Smooth muscle cell (in vitro differentiated cells): ENCODE measurements at regions not wholly inside any gene's neighbourhood (a gene's known extent, or its start where the extent isn't known, plus 50 kb on each side); places are given as distances from the start of the nearest gene placed in this dataset.

Source experiments
- DNase-seq: peaks from one replicate; lab custom pipeline; 2025; ENCODE audit not compliant: unreplicated experiment; lab: John Stamatoyannopoulos, UW
- H2AFZ ChIP-seq: fragments of 200-600 bp; sonication (generic); 2 replicates; pipeline ENCODE4 v1.6.0; 2016; ENCODE audit warnings: antibody characterized with exemption, low read depth, mild to moderate bottlenecking
- H3F3A ChIP-seq: fragments of 200-600 bp; sonication (generic); 2 replicates; pipeline ENCODE4 v1.6.0; 2017; ENCODE audit warnings: antibody characterized with exemption, low read depth
- H3K27ac ChIP-seq: fragments of 200-600 bp; sonication (generic); 2 replicates; pipeline ENCODE4 v1.5.1; 2016; ENCODE audit warnings: low read depth, mild to moderate bottlenecking
- H3K27me3 ChIP-seq: fragments of 200-600 bp; sonication (generic); 2 replicates; pipeline ENCODE4 v1.6.1; 2016; ENCODE audit warnings: low read depth, mild to moderate bottlenecking
- H3K36me3 ChIP-seq: fragments of 200-600 bp; sonication (generic); 2 replicates; pipeline ENCODE4 v1.5.1; 2016; ENCODE audit warnings: low read depth
- H3K4me1 ChIP-seq: fragments of 200-600 bp; sonication (generic); 2 replicates; pipeline ENCODE4 v1.5.1; 2016; ENCODE audit warnings: low read depth
- H3K4me2 ChIP-seq: fragments of 200-600 bp; sonication (generic); 2 replicates; pipeline ENCODE4 v1.6.0; 2016; ENCODE audit warnings: mild to moderate bottlenecking
- H3K4me3 ChIP-seq: fragments of 200-600 bp; sonication (generic); 2 replicates; pipeline ENCODE4 v1.5.1; 2016; ENCODE audit warnings: mild to moderate bottlenecking
- H3K79me2 ChIP-seq: fragments of 200-600 bp; sonication (generic); 2 replicates; pipeline ENCODE4 v1.6.0; 2016; ENCODE audit warnings: low read depth, mild to moderate bottlenecking
- H3K9ac ChIP-seq: fragments of 200-600 bp; sonication (generic); 2 replicates; pipeline ENCODE4 v1.6.0; 2016; ENCODE audit warnings: low read depth
- H3K9me3 ChIP-seq: fragments of 200-600 bp; sonication (generic); replicated peaks from 2 replicates; pipeline ENCODE4 v1.5.1; 2016; ENCODE audit warnings: low read depth
- H4K20me1 ChIP-seq: fragments of 200-600 bp; sonication (generic); 2 replicates; pipeline ENCODE4 v1.6.0; 2016; ENCODE audit warnings: low read depth
- CTCF ChIP-seq: fragments of 200-600 bp; sonication (generic); IDR thresholded peaks from 2 replicates; pipeline ENCODE4 v1.5.1; 2017; ENCODE audit warnings: borderline replicate concordance, mild to moderate bottlenecking, antibody characterized with exemption; ENCODE audit not compliant: insufficient read depth, poor library complexity, severe bottlenecking
- WGBS: methylation state at CpG from one replicate; pipeline ENCODE4 v1.1.7; 2016; ENCODE audit warnings: low lambda C conversion rate; 5-methylcytosine and 5-hydroxymethylcytosine counted together

- no peaks in the 10 kb centered on the region for H3K79me2 ChIP-seq
- H3K9ac ChIP-seq, result no peak overlapping the region
- 86% methylated on average over 6 of the region's 6 CpGs for WGBS
- no peaks in the 10 kb centered on the region for H3F3A ChIP-seq
- no peaks in the 10 kb centered on the region for H4K20me1 ChIP-seq
- no peaks in the 10 kb centered on the region for H3K9me3 ChIP-seq
- no peak overlapping the region for H2AFZ ChIP-seq
- DNase-seq, result no peak
- no peaks in the 10 kb centered on the region for H3K27me3 ChIP-seq
- TF ChIP-seq CTCF, result no peak
- H3K4me2 ChIP-seq, result peak overlapping the region; percentile 4
- no peak overlapping the region for H3K4me3 ChIP-seq
- H3K27ac ChIP-seq, result no peak overlapping the region
- no peaks in the 10 kb centered on the region for H3K36me3 ChIP-seq
- peaks cover 4% of the 10 kb centered on the region for H3K4me1 ChIP-seq
Measured at GRCh38 chr6:148247386-148248063, 95.1 kb upstream of the SASH1 start.

- Histone ChIP-seq H3K9me3 (no peaks in the 10 kb centered on the region), H3K9ac (no peak overlapping the region), H3K4me2 (no peak overlapping the region), H3K27ac (no peak overlapping the region), H4K20me1 (no peaks in the 10 kb centered on the region), H3F3A (no peaks in the 10 kb centered on the region), H3K36me3 (no peaks in the 10 kb centered on the region), H2AFZ (no peak overlapping the region), H3K79me2 (no peaks in the 10 kb centered on the region), H3K4me3 (no peak overlapping the region), H3K4me1 (peaks cover 4% of the 10 kb centered on the region), H3K27me3 (no peaks in the 10 kb centered on the region)
- TF ChIP-seq CTCF, result no peak
- DNase-seq, result no peak
- 88% methylated on average over 6 of the region's 6 CpGs for WGBS
Measured at GRCh38 chr6:148249160-148249559, 93.5 kb upstream of the SASH1 start.

- DNase-seq, result no peak
- no peak overlapping the region for H3K27ac ChIP-seq
- H3F3A ChIP-seq, result no peaks in the 10 kb centered on the region
- H3K9ac ChIP-seq, result no peak overlapping the region
- H3K4me3 ChIP-seq, result no peak overlapping the region
- no peaks in the 10 kb centered on the region for H3K36me3 ChIP-seq
- no peak for TF ChIP-seq CTCF
- no peaks in the 10 kb centered on the region for H3K27me3 ChIP-seq
- 72% methylated on average over 5 of the region's 5 CpGs for WGBS
- H3K4me1 ChIP-seq, result peaks cover 4% of the 10 kb centered on the region
- no peaks in the 10 kb centered on the region for H3K79me2 ChIP-seq
- no peaks in the 10 kb centered on the region for H3K9me3 ChIP-seq
- no peaks in the 10 kb centered on the region for H4K20me1 ChIP-seq
- H3K4me2 ChIP-seq, result no peak overlapping the region
- H2AFZ ChIP-seq, result no peak overlapping the region
Measured at GRCh38 chr6:148249679-148250375, 92.8 kb upstream of the SASH1 start.
